Activated naive CD4-positive, alpha-beta T cell treated with anti-CD3 and anti-CD28 coated beads, Interleukin-2, amount 50 U/mL, for 72 hours (primary cell): ENCODE measurements at regions not wholly inside any gene's neighbourhood (a gene's known extent, or its start where the extent isn't known, plus 50 kb on each side); places are given as distances from the start of the nearest gene placed in this dataset.
"Not testable (repeated sequence)": the region's sequence is repeated elsewhere in the genome, so short reads cannot be mapped to it uniquely, and the experiment has no call there.

Experiments
- ATAC-seq, 2 donors: fragments of 150-1000 bp; cut with Tn5 transposase; 2 replicates each; pipeline ENCODE4 v1.10.0; 2021; ENCODE audit warnings: mild to moderate bottlenecking in 2 of 2, moderate library complexity in 2 of 2
- DNase-seq, 2 donors: peaks; one replicate each; pipeline ENCODE4 v3.0.0; 2021 to 2022; ENCODE audit warnings: low spot score in 2 of 2
- H3K27ac Mint-ChIP-seq, 2 donors: one replicate each; pipeline ENCODE4 v1.8.0; 2022; ENCODE audit warnings: mild to moderate bottlenecking in 2 of 2, mixed read lengths in 2 of 2
- H3K36me3 Mint-ChIP-seq, 2 donors: one replicate each; pipeline ENCODE4 v1.8.0; 2022; ENCODE audit warnings: mixed read lengths in 2 of 2
- H3K9me3 Mint-ChIP-seq, 2 donors: one replicate each; pipeline ENCODE4 v1.8.0; 2022; ENCODE audit warnings: mixed read lengths in 2 of 2

DNA sequence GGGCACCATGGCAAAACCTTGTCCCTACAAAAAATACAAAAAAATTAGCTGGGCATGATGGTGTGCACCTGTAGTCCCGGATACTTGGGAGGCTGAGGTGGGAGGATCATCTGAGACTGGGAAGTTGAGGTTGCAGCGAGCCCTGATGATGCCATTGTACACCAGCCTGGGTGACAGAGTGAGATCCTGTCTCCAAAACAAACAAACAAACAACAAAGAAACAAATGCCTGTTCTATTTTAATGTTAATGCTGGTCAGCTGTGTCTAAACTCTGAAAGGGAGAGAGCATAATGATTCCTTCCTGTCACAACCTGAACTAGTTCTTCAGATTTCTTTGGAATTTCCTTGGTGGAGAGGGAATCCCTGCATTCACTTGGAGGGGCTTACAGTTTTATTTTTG is 413.0 kb upstream of the TBL1XR1 start:
- Mint-ChIP-seq H3K36me3 (peaks cover 5 to 7% of the 10 kb centered on the region in 2 donors), H3K9me3 (peaks cover 3 to 5% of the 10 kb centered on the region in 2 donors), H3K27ac (no peak overlapping the region)
- ATAC-seq (no peak), DNase-seq (no peak)

DNA sequence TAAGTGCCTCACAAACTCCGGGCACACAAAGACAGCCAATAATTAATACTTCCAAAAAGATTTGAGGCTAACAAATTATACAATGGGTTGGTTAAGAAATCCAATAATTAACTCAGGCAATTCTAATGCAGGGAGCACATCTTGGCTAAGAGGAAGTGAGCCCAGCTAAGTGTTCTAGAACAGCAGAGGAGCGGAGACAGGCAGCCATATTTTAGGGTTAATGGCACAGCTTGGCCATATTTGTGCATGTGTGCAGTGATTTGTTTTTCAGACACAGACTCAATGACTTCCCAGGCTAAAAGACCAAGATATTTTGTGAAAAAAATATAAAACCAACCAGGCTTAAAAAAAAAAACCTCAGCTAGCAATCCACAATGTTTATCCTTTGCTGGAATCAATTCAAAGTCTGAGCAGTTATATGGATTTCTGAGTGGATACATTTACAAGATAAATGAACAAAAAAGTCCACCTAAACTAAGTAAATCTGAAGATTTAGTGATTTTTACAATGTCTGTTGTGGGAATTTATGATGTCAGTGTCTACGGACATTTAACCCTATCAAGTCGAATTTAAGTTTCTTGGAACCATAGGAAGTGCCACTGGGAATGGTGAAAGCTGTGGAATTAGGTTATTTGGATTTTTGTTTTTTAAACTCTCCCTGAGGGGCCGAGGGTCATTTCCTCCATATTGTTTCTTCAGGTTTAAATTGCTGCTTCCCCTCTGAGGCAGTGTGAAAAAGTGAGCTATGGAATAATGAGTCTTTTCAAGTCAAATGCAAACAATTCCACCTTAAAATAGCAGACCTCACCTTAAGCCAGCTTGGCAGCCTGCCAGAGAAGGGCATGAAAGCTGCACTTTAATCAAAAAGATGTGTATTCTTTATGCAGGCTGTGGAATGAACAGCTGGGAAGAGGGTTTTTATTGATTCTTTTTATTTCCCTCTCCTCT is 413.7 kb upstream of the TBL1XR1 start:
- H3K9me3 Mint-ChIP-seq, result peaks cover 3 to 5% of the 10 kb centered on the region in 2 donors
- no peak overlapping the region for H3K27ac Mint-ChIP-seq
- DNase-seq (no peak), ATAC-seq (no peak)
- H3K36me3 Mint-ChIP-seq, result peaks cover 0 to under 1% of the 10 kb centered on the region in 2 donors

GRCh38 chr3:177611752-177612334 is 414.6 kb upstream of the TBL1XR1 start:
- Mint-ChIP-seq H3K27ac (no peak overlapping the region), H3K9me3 (peaks cover 3 to 5% of the 10 kb centered on the region in 2 donors), H3K36me3 (no peaks in the 10 kb centered on the region)
- DNase-seq (no peak), ATAC-seq (no peak)

DNA sequence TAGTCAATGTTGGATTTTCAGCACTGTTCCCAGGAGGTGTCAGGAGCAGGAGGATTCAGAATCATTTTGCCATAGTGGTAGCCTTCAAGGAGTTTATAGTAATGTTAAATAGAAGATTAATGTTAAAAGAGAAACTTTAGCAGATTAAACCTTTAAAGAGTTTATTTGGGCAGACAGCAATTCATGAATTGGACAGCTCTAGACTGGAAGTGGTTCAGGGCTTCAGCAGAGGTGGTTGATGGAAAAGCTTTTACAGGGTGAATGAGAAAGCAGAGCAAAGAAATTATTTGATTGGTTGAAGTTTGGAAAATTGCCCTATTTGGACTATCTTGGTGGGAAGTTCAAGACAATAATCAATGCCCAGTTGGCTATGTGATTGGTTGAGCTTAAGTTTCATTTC is 416.6 kb upstream of the TBL1XR1 start:
- no peak for ATAC-seq
- H3K9me3 Mint-ChIP-seq, result peaks cover 3 to 5% of the 10 kb centered on the region in 2 donors
- no peaks in the 10 kb centered on the region for H3K36me3 Mint-ChIP-seq
- H3K27ac Mint-ChIP-seq, result no peak overlapping the region
- DNase-seq, result no peak

DNA sequence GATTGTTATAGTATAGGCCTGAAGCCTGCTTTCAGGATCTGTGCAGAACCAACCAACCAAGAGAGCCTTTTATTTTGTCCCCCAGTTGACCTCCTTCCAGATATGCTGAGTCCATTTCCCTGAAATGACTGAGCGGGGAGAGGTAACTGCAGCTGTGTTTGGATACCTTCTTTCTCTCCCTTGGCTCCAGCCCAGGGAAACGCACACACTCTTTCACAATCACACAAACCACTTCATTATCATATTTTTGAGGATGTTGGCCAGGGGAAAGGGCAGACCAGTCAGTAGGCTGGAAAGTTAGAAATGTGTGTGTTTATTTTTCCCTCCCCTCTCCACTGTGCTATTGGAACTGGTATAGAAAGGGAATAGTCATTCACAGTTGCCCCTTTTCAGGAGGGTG is 417.7 kb upstream of the TBL1XR1 start:
- Mint-ChIP-seq H3K9me3 (peaks cover 3 to 9% of the 10 kb centered on the region in 2 donors), H3K27ac (no peak overlapping the region), H3K36me3 (no peaks in the 10 kb centered on the region)
- DNase-seq, result no peak
- peak in 1 of 2 donors; percentile 39 for ATAC-seq

DNA sequence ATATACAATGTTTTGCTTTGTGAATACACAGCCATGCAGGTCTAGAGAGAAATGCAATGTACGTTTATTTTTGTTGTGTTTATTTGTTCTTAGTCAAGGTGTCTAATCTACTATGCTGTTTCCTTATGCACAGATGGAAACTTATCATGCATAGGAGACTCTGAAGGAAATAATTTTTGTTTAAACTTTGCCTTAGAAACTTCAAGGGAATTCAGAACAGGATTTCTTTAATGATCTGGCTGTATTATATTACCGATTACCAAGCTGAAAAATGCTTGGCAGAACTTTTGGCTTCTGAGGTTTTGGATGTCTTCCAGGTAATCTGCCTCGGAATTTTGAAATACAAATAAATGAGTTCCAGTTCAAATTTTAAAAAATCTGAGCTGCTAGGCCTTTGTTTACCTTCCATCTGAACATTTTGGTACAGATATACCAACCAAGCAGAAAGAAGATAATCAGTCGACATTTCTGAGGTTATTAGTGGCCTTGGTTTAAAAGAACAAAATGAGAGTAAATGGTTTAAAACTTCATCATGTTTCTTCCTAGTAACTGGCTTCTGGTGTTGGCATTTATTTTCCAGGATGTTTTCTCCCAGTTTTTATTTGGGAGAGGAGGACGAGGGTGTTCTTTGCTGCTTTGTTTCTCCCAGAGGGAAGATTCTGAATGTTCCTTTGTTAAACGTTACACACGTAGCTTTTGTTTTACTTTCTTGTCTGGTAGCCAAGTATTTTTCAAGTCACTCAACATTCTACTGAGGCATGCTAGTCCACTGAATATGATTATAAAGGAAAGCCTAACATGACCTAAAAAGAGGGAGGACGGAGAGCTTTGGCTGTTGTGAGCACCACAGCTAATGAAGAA is 421.8 kb upstream of the TBL1XR1 start:
- DNase-seq (no peak), ATAC-seq (no peak)
- peaks cover 0 to 4% of the 10 kb centered on the region in 2 donors for H3K9me3 Mint-ChIP-seq
- no peak overlapping the region for H3K27ac Mint-ChIP-seq
- H3K36me3 Mint-ChIP-seq, result no peaks in the 10 kb centered on the region

GRCh38 chr3:177620073-177620472 is 422.8 kb upstream of the TBL1XR1 start:
- DNase-seq, result no peak
- Mint-ChIP-seq H3K9me3 (peaks cover 0 to 4% of the 10 kb centered on the region in 2 donors), H3K27ac (no peak overlapping the region), H3K36me3 (no peaks in the 10 kb centered on the region)
- ATAC-seq, result no peak

DNA sequence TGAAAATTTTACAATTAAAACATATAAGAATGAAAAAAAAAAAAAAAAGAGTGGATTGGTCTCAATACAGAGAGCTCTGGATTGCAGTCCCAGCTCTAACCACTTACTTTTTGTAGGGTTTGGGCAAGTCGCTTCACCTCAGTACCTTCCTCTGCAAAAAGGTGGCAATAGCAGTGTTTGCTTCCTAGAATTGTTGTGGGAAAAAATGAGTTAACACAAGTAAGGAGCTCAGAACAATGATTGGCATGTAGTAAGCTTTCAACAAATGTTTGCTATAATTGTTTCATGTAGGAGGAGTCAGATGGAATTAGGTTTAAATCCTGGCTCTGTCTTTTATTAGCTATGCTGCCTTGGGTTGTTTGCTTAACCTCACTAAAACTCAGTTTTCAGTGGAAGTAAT is 425.2 kb upstream of the TBL1XR1 start:
- no peak for ATAC-seq

GRCh38 chr3:177622982-177623617 is 425.8 kb upstream of the TBL1XR1 start:
- ATAC-seq, result no peak
- Mint-ChIP-seq H3K9me3 (peaks cover 0 to 14% of the 10 kb centered on the region in 2 donors), H3K27ac (no peak overlapping the region), H3K36me3 (peaks cover 0 to 15% of the 10 kb centered on the region in 2 donors)
- DNase-seq, result no peak

More for the DNA sequence above, 425.2 kb upstream of the TBL1XR1 start:
- Mint-ChIP-seq H3K27ac (no peak overlapping the region), H3K9me3 (peaks cover 0 to 8% of the 10 kb centered on the region in 2 donors), H3K36me3 (peaks cover 0 to 10% of the 10 kb centered on the region in 2 donors)
- DNase-seq, result no peak

DNA sequence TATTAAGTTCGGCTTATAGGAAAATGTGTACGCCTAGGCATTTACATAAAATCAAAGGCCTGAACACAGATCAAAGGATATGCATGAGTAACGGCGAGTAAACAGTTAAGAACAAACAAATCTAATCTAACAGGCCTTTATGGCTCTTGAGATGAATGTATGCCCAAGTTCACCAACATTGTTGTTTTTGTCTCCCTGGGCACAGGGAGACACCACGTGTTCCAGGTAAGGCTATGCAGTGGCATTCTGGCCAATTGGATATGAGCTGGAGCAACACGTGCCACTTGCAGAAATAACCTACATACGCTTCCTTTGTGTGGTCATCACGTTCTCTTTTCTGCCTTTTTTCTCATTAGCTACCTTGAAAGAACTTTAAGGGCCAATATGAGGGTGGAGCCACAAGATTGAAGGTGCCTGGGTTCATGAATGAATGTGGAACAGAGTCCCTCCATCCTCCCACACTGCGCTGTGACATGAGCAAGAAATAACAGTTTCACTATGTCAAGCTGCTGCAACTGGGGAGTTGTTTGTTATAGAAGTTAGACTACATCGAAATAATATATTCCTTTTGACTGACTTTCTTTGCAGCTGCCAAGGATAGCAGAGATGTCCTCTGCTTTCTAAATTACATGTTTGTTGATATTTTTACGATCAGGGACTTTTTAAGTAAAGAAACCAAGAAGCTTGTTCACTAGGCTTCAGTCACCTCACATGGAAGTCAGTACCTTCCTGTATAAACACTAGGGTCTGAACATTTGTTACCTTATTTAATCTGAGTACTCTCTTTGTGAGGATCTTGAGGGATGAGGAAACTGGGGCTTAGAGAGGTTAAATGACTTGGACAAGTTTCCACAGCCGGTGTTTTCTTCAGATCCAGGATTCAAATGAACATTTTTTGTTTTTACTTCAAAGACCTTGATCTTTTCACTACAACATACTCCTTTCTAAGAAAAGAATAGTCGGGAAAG is 427.5 kb upstream of the TBL1XR1 start:
- Mint-ChIP-seq H3K27ac (no peak overlapping the region), H3K9me3 (peaks cover 4 to 17% of the 10 kb centered on the region in 2 donors), H3K36me3 (peaks cover 0 to 18% of the 10 kb centered on the region in 2 donors)
- ATAC-seq, result peak in 1 of 2 donors; percentile 47
- no peak for DNase-seq

- DNase-seq, result no peak
- no peak for ATAC-seq
- peaks cover 0 to 18% of the 10 kb centered on the region in 2 donors for H3K36me3 Mint-ChIP-seq
- H3K27ac Mint-ChIP-seq, result no peak overlapping the region
- peaks cover 4 to 17% of the 10 kb centered on the region in 2 donors for H3K9me3 Mint-ChIP-seq
Observed at GRCh38 chr3:177626045-177626444, 428.8 kb upstream of the TBL1XR1 start.

- H3K9me3 Mint-ChIP-seq, result peaks cover 4 to 21% of the 10 kb centered on the region in 2 donors
- H3K36me3 Mint-ChIP-seq, result peaks cover 0 to 18% of the 10 kb centered on the region in 2 donors
- DNase-seq, H3K27ac Mint-ChIP-seq: not testable (repeated sequence)
- ATAC-seq, result peak in 1 of 2 donors; percentile 63
Observed at GRCh38 chr3:177628095-177628719, 430.9 kb upstream of the TBL1XR1 start.

DNA sequence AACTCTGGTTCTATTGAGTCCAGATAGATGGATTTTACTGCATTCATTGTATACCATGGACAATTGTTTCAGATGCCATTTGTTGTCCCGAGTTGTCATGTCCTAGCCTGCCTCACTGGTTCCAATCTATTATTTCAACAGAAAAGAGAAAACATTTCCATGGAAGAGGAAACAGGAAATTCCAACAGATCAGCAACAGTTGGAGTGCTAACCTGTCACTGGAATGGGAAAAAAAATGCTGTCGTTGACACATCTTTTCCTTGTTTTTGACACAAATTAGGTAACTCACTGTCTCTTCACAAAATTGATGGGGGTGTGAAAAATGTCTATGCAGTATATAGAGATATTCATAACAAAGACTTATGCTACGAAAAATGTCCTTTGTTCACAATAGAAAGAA is 432.0 kb upstream of the TBL1XR1 start:
- ATAC-seq (no peak), DNase-seq (no peak)
- Mint-ChIP-seq H3K27ac (no peak overlapping the region), H3K36me3 (peaks cover 0 to 18% of the 10 kb centered on the region in 2 donors), H3K9me3 (peaks cover 4 to 21% of the 10 kb centered on the region in 2 donors)

DNA sequence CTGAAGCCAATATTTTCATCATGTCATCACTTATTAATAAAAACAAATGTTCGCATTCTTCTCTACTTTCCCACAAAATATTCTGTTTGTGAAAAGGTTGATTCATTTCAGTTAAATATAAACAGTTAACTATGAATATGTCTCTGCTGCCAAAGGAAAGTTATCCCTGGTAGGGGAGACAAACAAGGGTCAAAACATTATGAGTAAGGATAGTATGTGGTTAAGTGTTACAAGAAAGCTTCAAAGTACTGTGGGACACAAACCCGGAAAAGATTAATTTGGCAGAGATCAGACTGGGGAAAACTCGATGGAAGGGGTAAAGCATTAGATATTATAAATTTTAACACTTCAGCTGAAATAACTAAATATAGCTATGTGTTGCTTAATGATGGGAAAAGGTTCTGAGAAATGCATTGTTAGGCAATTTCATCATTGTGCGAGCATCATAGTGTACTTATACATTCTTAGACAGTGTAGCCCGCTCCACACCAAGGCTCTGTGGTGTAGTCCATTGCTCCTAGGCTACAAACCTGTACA is 436.5 kb upstream of the TBL1XR1 start:
- DNase-seq (no peak), ATAC-seq (no peak)
- H3K36me3 Mint-ChIP-seq, result peaks cover 0 to 6% of the 10 kb centered on the region in 2 donors
- H3K9me3 Mint-ChIP-seq, result peaks cover 7 to 11% of the 10 kb centered on the region in 2 donors
- no peak overlapping the region for H3K27ac Mint-ChIP-seq
